Loucy (cell line): ENCODE measurements at regions not wholly inside any gene's neighbourhood (a gene's known extent, or its start where the extent isn't known, plus 50 kb on each side); places are given as distances from the start of the nearest gene placed in this dataset.

Experiments
- H2AFZ ChIP-seq: fragments of 200-600 bp; sonication (generic); 2 replicates; pipeline ENCODE4 v1.6.0; 2016; ENCODE audit warnings: antibody characterized with exemption, mild to moderate bottlenecking, low read length, moderate library complexity
- H3F3A ChIP-seq: fragments of 200-600 bp; 2 replicates; pipeline ENCODE4 v1.6.0; 2016; ENCODE audit warnings: antibody characterized with exemption, low read depth, mild to moderate bottlenecking
- H3K27me3 ChIP-seq: fragments of 200-600 bp; sonication (generic); 2 replicates; pipeline ENCODE4 v1.6.1; 2014; ENCODE audit warnings: low read length, mild to moderate bottlenecking; ENCODE audit not compliant: insufficient read depth, poor library complexity, severe bottlenecking
- H3K36me3 ChIP-seq: fragments of 200-600 bp; sonication (generic); 2 replicates; pipeline ENCODE4 v1.6.1; 2016; ENCODE audit warnings: low read length; ENCODE audit not compliant: insufficient read depth
- H3K4me1 ChIP-seq: fragments of 200-600 bp; sonication (generic); 2 replicates; pipeline ENCODE4 v1.5.1; 2014; ENCODE audit warnings: low read length, mild to moderate bottlenecking; ENCODE audit not compliant: insufficient read depth, poor library complexity, severe bottlenecking
- H3K4me2 ChIP-seq: fragments of 200-600 bp; sonication (generic); 2 replicates; pipeline ENCODE4 v1.6.0; 2014; ENCODE audit warnings: antibody characterized with exemption, low read length, low read depth, mild to moderate bottlenecking; ENCODE audit not compliant: poor library complexity, severe bottlenecking
- H3K4me3 ChIP-seq: fragments of 200-600 bp; sonication (generic); 2 replicates; pipeline ENCODE4 v1.5.1; 2014; ENCODE audit warnings: low read length, mild to moderate bottlenecking, mixed read lengths; ENCODE audit not compliant: poor library complexity, severe bottlenecking
- H3K79me2 ChIP-seq: fragments of 200-600 bp; sonication (generic); 2 replicates; pipeline ENCODE4 v1.6.1; 2014; ENCODE audit warnings: low read length; ENCODE audit not compliant: insufficient read depth
- H3K9ac ChIP-seq: fragments of 200-600 bp; sonication (generic); 2 replicates; pipeline ENCODE4 v1.6.0; 2014; ENCODE audit warnings: mild to moderate bottlenecking, low read depth, low read length, moderate library complexity; ENCODE audit not compliant: poor library complexity, severe bottlenecking
- H3K9me2 ChIP-seq: fragments of 200-600 bp; sonication (generic); replicated peaks from 2 replicates; pipeline ENCODE4 v1.6.1; 2016; ENCODE audit warnings: low read depth, low read length, mixed read lengths
- H3K9me3 ChIP-seq: fragments of 200-600 bp; sonication (generic); 2 replicates; pipeline ENCODE4 v1.6.1; 2014; ENCODE audit warnings: mild to moderate bottlenecking, antibody characterized with exemption, low read length, low read depth; ENCODE audit not compliant: insufficient read depth
- H4K20me1 ChIP-seq: fragments of 200-600 bp; sonication (generic); 2 replicates; pipeline ENCODE4 v1.6.0; 2014; ENCODE audit warnings: antibody characterized with exemption, low read length, mild to moderate bottlenecking; ENCODE audit not compliant: insufficient read depth, poor library complexity, severe bottlenecking
- CTCF ChIP-seq: fragments of 200-600 bp; sonication (generic); conservative IDR thresholded peaks from 2 replicates; pipeline ENCODE4 v1.5.1; 2014; ENCODE audit warnings: mild to moderate bottlenecking, antibody characterized with exemption, low read length
- EZH2phosphoT487 ChIP-seq: fragments of 200-600 bp; IDR thresholded peaks from 2 replicates; pipeline ENCODE4 v1.6.1; 2018; ENCODE audit warnings: antibody characterized with exemption, mild to moderate bottlenecking, moderate library complexity, borderline replicate concordance

DNA sequence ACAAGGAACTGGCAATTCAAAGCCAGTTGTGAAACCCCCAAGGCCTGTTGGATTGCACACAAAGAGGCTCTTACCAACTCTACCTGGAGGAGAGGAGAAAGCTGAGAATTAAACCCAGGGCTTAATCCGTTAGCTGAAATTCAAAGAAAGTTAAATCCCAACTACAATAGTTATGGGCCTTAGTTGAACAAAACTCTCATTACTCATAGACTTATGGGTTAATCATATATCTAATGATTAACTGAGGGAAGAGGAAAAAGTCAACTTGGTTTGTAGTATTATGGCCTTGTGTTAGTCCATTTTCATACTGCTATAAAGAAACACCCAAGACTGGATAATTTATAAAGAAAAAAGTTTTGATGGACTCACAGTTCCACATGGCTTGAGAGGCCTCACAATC lies 838.2 kb upstream of the ADGRL2 start:
- TF ChIP-seq CTCF (no peak), EZH2phosphoT487 (no peak)
- Histone ChIP-seq H3K9me3 (no peaks in the 10 kb centered on the region), H4K20me1 (no peaks in the 10 kb centered on the region), H3K27me3 (no peaks in the 10 kb centered on the region), H2AFZ (no peak overlapping the region), H3K9ac (no peak overlapping the region), H3K4me3 (no peak overlapping the region), H3K4me1 (no peaks in the 10 kb centered on the region), H3K36me3 (no peaks in the 10 kb centered on the region), H3F3A (no peaks in the 10 kb centered on the region), H3K4me2 (no peak overlapping the region), H3K9me2 (no peaks in the 10 kb centered on the region), H3K79me2 (no peaks in the 10 kb centered on the region)

GRCh38 chr1:80961464-80962190 lies 839.1 kb upstream of the ADGRL2 start:
- Histone ChIP-seq H3K9ac (no peak overlapping the region), H3K27me3 (no peaks in the 10 kb centered on the region), H3K4me1 (no peaks in the 10 kb centered on the region), H3K36me3 (no peaks in the 10 kb centered on the region), H3K4me2 (no peak overlapping the region), H4K20me1 (no peaks in the 10 kb centered on the region), H3K9me3 (no peaks in the 10 kb centered on the region), H2AFZ (no peak overlapping the region), H3K4me3 (no peak overlapping the region), H3F3A (no peaks in the 10 kb centered on the region), H3K79me2 (no peaks in the 10 kb centered on the region), H3K9me2 (no peaks in the 10 kb centered on the region)
- TF ChIP-seq EZH2phosphoT487: no peak
- TF ChIP-seq CTCF: no peak

- Histone ChIP-seq H3K4me2 (no peak overlapping the region), H3K4me1 (no peaks in the 10 kb centered on the region), H3K36me3 (no peaks in the 10 kb centered on the region), H3K27me3 (no peaks in the 10 kb centered on the region), H3K4me3 (no peak overlapping the region), H2AFZ (no peak overlapping the region), H3K79me2 (no peaks in the 10 kb centered on the region), H4K20me1 (no peaks in the 10 kb centered on the region), H3K9me3 (no peaks in the 10 kb centered on the region), H3F3A (no peaks in the 10 kb centered on the region), H3K9ac (no peak overlapping the region), H3K9me2 (no peaks in the 10 kb centered on the region)
- TF ChIP-seq EZH2phosphoT487: no peak
- no peak for TF ChIP-seq CTCF
These were observed 867.4 kb upstream of the ADGRL2 start for GRCh38 chr1:80933346-80933745.
